Renal cortical epithelial cell (primary cell): ENCODE measurements at regions not wholly inside any gene's neighbourhood (a gene's known extent, or its start where the extent isn't known, plus 50 kb on each side); places are given as distances from the start of the nearest gene placed in this dataset.

Experiments used
- DNase-seq: peaks from one replicate; pipeline ENCODE4 v3.0.0-alpha.2; 2011; ENCODE audit warnings: low read depth

- no peak for DNase-seq
Observed at GRCh38 chr4:177047851-177048174, 255.1 kb upstream of the VEGFC start.

DNA sequence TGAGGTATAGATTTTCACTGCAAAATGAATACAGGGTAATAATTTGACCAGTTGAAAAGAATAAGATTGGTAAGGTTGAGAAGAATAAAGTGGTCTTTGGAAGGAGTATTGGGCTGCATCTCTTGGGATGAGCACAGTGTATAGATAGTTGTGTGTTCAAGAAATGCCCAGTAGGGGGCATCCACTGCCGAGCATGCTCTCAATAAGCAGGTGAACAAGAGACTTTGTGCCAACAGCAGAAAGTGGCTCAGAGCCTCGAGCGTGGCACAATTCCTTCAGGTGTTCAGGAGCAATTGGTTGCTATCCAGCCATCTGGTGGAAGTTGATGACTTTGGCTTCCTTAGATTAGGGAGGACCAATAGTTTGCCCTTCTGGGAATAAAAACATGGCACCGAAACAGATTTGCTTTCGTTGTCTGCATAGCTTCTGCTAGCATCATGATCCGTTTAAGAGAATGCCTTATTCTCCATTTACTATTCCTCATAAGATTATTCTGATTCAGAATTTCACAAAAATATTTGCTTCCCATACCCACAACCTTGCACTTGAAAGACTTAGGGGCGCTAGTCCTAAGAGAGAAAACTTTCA lies 258.1 kb upstream of the NEIL3 start:
- peak; percentile 40 for DNase-seq

- no peak for DNase-seq
Observed at GRCh38 chr4:177052211-177052934, 257.3 kb upstream of the NEIL3 start.

DNA sequence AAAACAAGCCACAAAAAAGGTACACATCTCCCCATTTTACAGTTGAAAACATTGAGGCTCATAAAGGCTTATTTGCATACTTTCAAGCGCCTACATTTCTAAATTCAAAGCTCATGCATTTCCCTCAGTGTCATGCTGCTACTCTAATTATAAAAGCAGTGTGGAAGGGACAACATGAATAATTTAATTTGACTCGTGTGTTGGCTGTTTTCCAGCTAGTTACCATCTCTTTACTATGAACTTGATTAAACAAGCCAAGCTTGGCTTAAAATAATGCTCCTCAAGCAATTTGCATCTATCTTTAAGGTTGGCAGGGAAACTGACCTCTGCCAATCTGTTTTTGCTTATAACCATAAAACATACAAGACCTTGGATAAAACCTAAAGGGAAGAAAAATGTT lies 252.5 kb upstream of the NEIL3 start:
- no peak for DNase-seq

DNA sequence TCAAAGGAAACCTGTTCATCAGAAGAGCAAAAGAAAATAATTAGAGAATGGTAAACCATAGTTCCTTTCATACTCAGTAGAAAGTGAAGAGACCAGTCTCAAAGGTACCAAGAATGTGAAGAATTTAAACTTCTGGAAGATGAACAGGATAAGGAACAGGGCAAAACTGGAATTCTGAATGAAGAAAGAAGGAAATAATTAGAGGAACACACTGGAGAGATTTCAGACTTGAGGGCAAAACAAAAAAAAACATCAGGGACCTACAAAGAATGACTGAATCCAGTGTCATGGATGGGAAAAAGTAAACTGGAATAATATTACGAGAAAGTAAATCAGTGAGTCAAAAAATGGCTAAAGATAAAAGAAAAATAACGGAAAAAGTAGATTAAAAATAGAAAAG lies 245.6 kb upstream of the NEIL3 start:
- DNase-seq, result no peak

- no peak for DNase-seq
Observed at GRCh38 chr4:177064729-177065394, 244.8 kb upstream of the NEIL3 start.

- no peak for DNase-seq
Observed at GRCh38 chr4:177066746-177067145, 242.9 kb upstream of the NEIL3 start.

- no peak for DNase-seq
Observed at GRCh38 chr4:177070533-177071058, 239.1 kb upstream of the NEIL3 start.

DNA sequence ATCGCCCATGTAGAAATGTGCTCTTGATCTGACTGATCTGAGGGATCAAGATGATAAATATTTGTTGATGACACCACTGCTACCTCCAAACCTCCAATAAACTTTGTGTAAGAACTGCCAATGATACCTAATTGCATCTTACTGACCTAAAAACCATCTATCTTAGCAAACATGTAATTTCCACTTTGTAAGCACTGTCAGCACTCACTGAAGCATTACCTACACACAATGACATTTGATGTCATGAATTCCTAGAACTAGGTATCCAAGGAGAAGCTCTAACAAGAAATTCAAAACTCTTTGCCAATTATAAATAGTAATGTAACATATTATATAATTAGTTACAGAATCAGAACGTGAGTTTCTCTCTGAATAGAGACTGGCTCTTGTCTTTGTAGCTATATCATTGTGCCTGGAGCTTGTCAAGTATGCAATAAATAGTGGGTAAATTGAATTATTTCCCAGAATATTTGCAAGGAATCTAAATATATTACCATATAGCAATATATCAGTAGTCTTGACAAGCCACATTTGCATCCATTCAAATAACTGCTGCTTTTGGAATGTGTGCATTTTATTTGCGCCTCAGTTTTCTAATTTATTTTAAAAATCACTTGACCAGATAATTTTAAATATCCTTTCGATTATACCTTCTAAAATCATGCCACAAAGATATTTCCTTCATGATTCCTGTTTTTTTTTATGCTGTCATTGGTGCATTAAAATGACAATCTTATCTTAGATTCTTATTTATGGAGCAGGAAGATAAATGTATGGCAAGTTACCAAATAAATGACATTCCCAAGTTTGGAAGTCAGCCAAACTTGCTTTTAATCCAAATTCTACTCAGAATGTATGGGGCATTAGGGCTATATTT lies 232.3 kb upstream of the NEIL3 start:
- peak; percentile 44 for DNase-seq

- no peak for DNase-seq
Observed at GRCh38 chr4:177079327-177079726, 230.3 kb upstream of the NEIL3 start.

DNA sequence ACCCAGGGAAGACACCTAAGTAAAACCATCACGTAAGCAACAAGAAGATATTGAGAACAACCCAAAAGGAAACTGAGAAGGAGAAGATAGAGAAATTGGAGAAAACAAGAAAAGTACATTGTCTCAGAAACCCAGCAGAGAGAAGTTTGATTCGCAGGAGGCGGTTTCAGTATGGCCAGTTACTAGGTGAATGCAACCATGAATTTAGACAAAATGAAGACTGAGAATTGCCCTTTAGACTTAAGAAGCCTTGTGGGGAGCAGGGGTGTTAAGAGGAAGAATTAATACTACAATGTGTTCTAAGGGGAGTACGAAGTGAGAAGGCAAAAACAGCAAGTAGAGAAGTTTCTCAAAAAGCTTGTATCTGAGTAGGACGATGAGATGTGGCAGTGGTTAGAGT lies 229.3 kb upstream of the NEIL3 start:
- DNase-seq, result no peak

DNA sequence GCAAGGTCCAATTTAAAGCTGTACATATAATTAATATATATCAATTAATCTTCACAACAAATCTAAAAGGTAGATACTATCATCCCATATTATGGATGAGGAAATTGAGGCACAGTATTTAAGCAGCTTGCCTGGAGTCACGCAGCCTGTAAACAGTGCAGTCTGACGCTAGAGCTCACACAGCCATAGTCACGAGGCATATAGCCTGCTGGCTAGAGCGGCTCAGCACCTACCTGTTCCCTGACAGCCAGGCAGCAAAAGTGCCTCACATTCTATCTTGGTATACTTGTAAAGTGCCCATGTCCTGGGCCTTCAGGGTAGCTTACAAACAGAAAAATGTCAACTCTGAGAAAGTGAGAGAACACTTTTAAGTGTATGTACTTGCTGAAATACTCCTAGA lies 222.6 kb upstream of the NEIL3 start:
- no peak for DNase-seq

DNA sequence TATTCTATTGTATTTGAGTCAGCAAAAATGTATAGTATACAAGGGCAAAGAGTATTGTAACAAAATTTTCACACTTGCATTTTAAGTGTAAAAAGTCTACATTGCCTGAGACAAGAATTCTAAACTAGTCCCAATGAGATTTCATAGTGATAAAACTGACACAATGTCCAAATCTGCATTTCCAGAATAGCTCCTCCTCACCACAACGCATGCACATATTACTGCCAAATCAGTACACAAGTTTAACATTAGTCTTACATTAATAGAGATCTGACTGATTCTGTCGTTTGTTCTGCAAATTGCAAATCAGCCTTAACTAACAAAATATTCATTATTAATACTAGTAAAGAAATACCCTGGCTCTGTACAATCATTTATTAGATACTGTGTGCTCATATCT lies 222.2 kb upstream of the NEIL3 start:
- no peak for DNase-seq

GRCh38 chr4:177091515-177091914 lies 218.2 kb upstream of the NEIL3 start:
- DNase-seq, result no peak

GRCh38 chr4:177092807-177093206 lies 216.9 kb upstream of the NEIL3 start:
- DNase-seq, result no peak

DNA sequence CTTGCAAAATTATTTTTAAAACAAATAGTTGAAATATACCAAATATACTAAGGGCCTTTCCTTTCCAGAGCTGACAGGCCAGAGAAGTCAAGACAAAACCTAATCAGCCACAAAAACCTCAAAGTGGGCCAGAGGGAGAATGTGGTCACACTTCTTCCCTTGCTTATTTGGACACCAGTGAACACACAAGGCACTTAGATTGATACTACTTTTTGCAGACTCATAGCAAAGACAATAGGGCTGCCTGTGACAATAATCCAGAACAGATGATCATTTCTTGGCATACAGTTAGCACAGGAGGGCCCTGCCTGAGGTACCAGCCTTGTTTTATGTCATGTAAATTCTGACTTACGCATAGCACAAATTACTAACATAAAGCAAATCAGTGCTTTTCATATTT lies 215.7 kb upstream of the NEIL3 start:
- DNase-seq, result peak; percentile 6

GRCh38 chr4:177097291-177097690 lies 212.4 kb upstream of the NEIL3 start:
- no peak for DNase-seq

DNA sequence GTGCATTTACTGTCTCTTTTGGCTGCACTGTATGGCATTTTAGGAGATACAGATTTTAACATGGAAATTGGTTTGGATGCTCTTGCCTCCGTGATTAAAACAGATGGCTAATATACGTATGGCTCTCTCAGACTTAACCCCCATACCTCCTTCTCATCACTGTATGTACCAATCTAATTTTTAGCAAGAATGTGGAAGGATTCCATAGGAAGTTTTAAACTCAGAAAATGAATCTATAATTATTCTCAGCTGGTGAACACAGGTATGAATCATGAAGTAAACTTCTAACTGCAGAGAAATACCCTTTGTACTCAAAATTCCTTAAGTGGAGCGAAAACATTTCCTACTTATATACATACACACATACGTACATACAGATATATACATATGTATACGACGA lies 210.5 kb upstream of the NEIL3 start:
- no peak for DNase-seq

DNA sequence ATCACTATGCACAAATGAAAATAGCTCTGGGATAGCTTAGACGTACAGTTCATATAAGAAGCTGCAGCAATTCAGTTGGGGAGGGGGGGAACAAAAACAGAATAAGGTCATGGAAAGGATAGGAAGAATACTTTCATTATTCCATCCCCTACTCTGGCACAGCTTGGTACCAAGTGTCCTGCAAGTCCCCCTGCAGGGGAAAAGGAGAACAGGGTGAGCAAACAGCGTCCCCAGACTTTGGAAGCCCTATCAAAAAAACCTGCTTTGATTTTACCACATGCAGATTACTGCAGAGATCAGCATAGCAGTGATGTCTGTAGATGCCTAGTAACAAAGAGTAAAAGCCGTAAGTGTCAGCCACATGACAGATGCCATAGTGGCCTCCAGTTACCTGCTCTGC lies 209.4 kb upstream of the NEIL3 start:
- no peak for DNase-seq

GRCh38 chr4:177103619-177104018 lies 206.1 kb upstream of the NEIL3 start:
- no peak for DNase-seq

- no peak for DNase-seq
Observed at GRCh38 chr4:177105536-177105935, 204.1 kb upstream of the NEIL3 start.

DNA sequence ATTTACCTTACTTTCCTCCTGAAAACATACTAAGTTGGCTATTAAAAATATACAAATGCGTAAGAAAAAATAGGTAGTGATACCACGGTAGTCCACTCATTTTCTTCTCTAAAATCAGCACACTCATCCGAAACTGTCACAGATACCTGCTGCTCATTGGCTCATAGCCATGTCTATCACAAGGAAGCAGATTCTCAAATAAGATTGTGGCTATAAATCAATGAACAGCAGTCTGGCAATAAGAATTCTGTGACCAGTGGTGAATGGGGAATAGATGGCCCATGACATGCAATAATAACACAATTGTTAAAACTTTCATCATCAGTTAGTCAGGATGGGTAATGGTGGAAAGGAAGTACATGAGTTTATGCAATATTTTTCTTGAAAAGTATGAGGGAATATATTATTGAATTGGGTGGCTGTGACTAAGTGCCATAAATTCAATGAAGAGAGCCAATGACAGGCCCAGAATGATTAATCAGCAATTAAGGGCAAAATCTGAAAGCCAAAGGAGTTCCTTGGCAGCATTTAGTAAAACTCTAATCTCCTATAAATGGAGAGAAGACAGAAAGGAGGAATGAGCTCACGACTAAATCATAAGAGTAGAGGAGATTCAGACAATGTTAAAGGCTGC lies 202.3 kb upstream of the NEIL3 start:
- DNase-seq, result peak; percentile 43
